GM19328 (cell line): ENCODE measurements at regions not wholly inside any gene's neighbourhood (a gene's known extent, or its start where the extent isn't known, plus 50 kb on each side); places are given as distances from the start of the nearest gene placed in this dataset.

Source experiments
- ATAC-seq: cut with Tn5 transposase; IDR thresholded peaks from one replicate; pipeline ENCODE4 v1.9.1; 2021; ENCODE audit warnings: mild to moderate bottlenecking, moderate library complexity; ENCODE audit not compliant: unreplicated experiment

- no peak for ATAC-seq
Observed at GRCh38 chr18:30929718-30930117, 112.8 kb downstream of the DSC3 start.

GRCh38 chr18:30929065-30929464 lies 113.5 kb downstream of the DSC3 start:
- no peak for ATAC-seq

GRCh38 chr18:30927517-30928075 lies 114.9 kb downstream of the DSC3 start:
- ATAC-seq: no peak

GRCh38 chr18:30927042-30927441 lies 115.5 kb downstream of the DSC3 start:
- ATAC-seq: no peak

- ATAC-seq: no peak
Observed at GRCh38 chr18:30925795-30926194, 116.7 kb downstream of the DSC3 start.

GRCh38 chr18:30920757-30921156 lies 121.8 kb downstream of the DSC3 start:
- no peak for ATAC-seq

GRCh38 chr18:30920351-30920750 lies 122.2 kb downstream of the DSC3 start:
- no peak for ATAC-seq

- no peak for ATAC-seq
Observed at GRCh38 chr18:30917651-30918050, 124.9 kb downstream of the DSC3 start.

GRCh38 chr18:30915336-30915988 lies 127.1 kb downstream of the DSC3 start:
- ATAC-seq: no peak

- ATAC-seq: no peak
Observed at GRCh38 chr18:30908381-30908780, 134.2 kb downstream of the DSC3 start.

- no peak for ATAC-seq
Observed at GRCh38 chr18:30903566-30903965, 139.0 kb downstream of the DSC3 start.

- ATAC-seq: no peak
Observed at GRCh38 chr18:30889519-30890301, 152.8 kb downstream of the DSC3 start.

- ATAC-seq: no peak
Observed at GRCh38 chr18:30888344-30888743, 154.2 kb downstream of the DSC3 start.

- no peak for ATAC-seq
Observed at GRCh38 chr18:30886998-30887397, 155.5 kb downstream of the DSC3 start.

- no peak for ATAC-seq
Observed at GRCh38 chr18:30870466-30870865, 172.1 kb downstream of the DSC3 start.

- ATAC-seq: no peak
Observed at GRCh38 chr18:30862900-30863299, 179.6 kb downstream of the DSC3 start.

- no peak for ATAC-seq
Observed at GRCh38 chr18:30860741-30861140, 181.8 kb downstream of the DSC3 start.

- ATAC-seq: no peak
Observed at GRCh38 chr18:30859036-30859435, 183.5 kb downstream of the DSC3 start.

- no peak for ATAC-seq
Observed at GRCh38 chr18:30858560-30858959, 184.0 kb downstream of the DSC3 start.

GRCh38 chr18:30855762-30856161 lies 186.8 kb downstream of the DSC3 start:
- ATAC-seq: no peak

- no peak for ATAC-seq
Observed at GRCh38 chr18:30852980-30853379, 189.6 kb downstream of the DSC3 start.

GRCh38 chr18:30852541-30852940 lies 190.0 kb downstream of the DSC3 start:
- no peak for ATAC-seq
